ENCODE measurements at regions not wholly inside any gene's neighbourhood (a gene's known extent, or its start where the extent isn't known, plus 50 kb on each side); places are given as distances from the start of the nearest gene placed in this dataset.
A peak's percentile ranks its signal among the peaks of the same experiment; 100 is the strongest.

GRCh38 chr18:67954594-67954993 lies 438.1 kb upstream of the DSEL start:
- DNase-seq = no peak
- H3K27me3 Mint-ChIP-seq (ENCODE audit: unreplicated experiment) = no peaks in the 10 kb centered on the region

GRCh38 chr18:67951137-67951536 lies 434.6 kb upstream of the DSEL start:
- H3K27ac Mint-ChIP-seq (ENCODE audit: unreplicated experiment) = no peak overlapping the region
- DNase-seq = no peak
- no peaks in the 10 kb centered on the region for H3K4me1 Mint-ChIP-seq (ENCODE audit: low read depth, unreplicated experiment)
- H3K36me3 Mint-ChIP-seq (ENCODE audit: unreplicated experiment) = no peaks in the 10 kb centered on the region
- H3K27me3 Mint-ChIP-seq (ENCODE audit: unreplicated experiment) = no peaks in the 10 kb centered on the region
- H3K9me3 Mint-ChIP-seq (ENCODE audit: unreplicated experiment) = no peaks in the 10 kb centered on the region
- no peak overlapping the region for H3K4me3 Mint-ChIP-seq (ENCODE audit: unreplicated experiment)
- TF ChIP-seq, protein P1, sequence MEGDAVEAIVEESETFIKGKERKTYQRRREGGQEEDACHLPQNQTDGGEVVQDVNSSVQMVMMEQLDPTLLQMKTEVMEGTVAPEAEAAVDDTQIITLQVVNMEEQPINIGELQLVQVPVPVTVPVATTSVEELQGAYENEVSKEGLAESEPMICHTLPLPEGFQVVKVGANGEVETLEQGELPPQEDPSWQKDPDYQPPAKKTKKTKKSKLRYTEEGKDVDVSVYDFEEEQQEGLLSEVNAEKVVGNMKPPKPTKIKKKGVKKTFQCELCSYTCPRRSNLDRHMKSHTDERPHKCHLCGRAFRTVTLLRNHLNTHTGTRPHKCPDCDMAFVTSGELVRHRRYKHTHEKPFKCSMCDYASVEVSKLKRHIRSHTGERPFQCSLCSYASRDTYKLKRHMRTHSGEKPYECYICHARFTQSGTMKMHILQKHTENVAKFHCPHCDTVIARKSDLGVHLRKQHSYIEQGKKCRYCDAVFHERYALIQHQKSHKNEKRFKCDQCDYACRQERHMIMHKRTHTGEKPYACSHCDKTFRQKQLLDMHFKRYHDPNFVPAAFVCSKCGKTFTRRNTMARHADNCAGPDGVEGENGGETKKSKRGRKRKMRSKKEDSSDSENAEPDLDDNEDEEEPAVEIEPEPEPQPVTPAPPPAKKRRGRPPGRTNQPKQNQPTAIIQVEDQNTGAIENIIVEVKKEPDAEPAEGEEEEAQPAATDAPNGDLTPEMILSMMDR (IDR thresholded peaks at IDR 0.05; ENCODE audit: partially characterized antibody, unreplicated experiment) = no peak

More at GRCh38 chr18:67954594-67954993, 438.1 kb upstream of the DSEL start:
- Mint-ChIP-seq H3K36me3 (ENCODE audit: unreplicated experiment) (no peaks in the 10 kb centered on the region), H3K27ac (ENCODE audit: unreplicated experiment) (no peak overlapping the region), H3K9me3 (ENCODE audit: unreplicated experiment) (no peaks in the 10 kb centered on the region), H3K4me1 (ENCODE audit: low read depth, unreplicated experiment) (no peaks in the 10 kb centered on the region), H3K4me3 (ENCODE audit: unreplicated experiment) (no peak overlapping the region)
- TF ChIP-seq, protein P1 (IDR thresholded peaks at IDR 0.05; ENCODE audit: partially characterized antibody, unreplicated experiment) = no peak

- Mint-ChIP-seq H3K27me3 (ENCODE audit: unreplicated experiment) (no peaks in the 10 kb centered on the region), H3K9me3 (ENCODE audit: unreplicated experiment) (no peaks in the 10 kb centered on the region), H3K36me3 (ENCODE audit: unreplicated experiment) (no peaks in the 10 kb centered on the region), H3K4me1 (ENCODE audit: low read depth, unreplicated experiment) (peaks cover 7% of the 10 kb centered on the region), H3K27ac (ENCODE audit: unreplicated experiment) (peak overlapping the region; percentile 14), H3K4me3 (ENCODE audit: unreplicated experiment) (no peak overlapping the region)
- DNase-seq = no peak
- TF ChIP-seq, protein P1 (IDR thresholded peaks at IDR 0.05; ENCODE audit: partially characterized antibody, unreplicated experiment) = no peak
These were observed 422.1 kb upstream of the DSEL start for GRCh38 chr18:67938660-67939059.

- H3K27me3 Mint-ChIP-seq (ENCODE audit: unreplicated experiment) = no peaks in the 10 kb centered on the region
- peaks cover 10% of the 10 kb centered on the region for H3K4me1 Mint-ChIP-seq (ENCODE audit: low read depth, unreplicated experiment)
- no peaks in the 10 kb centered on the region for H3K9me3 Mint-ChIP-seq (ENCODE audit: unreplicated experiment)
- DNase-seq = no peak
- TF ChIP-seq, protein P1 (IDR thresholded peaks at IDR 0.05; ENCODE audit: partially characterized antibody, unreplicated experiment) = no peak
- no peak overlapping the region for H3K4me3 Mint-ChIP-seq (ENCODE audit: unreplicated experiment)
- H3K36me3 Mint-ChIP-seq (ENCODE audit: unreplicated experiment) = no peaks in the 10 kb centered on the region
- H3K27ac Mint-ChIP-seq (ENCODE audit: unreplicated experiment) = no peak overlapping the region
These were observed 419.1 kb upstream of the DSEL start for GRCh38 chr18:67935638-67936037.

GRCh38 chr18:67933271-67933670 lies 416.8 kb upstream of the DSEL start:
- DNase-seq = no peak
- Mint-ChIP-seq H3K27ac (ENCODE audit: unreplicated experiment) (no peak overlapping the region), H3K36me3 (ENCODE audit: unreplicated experiment) (no peaks in the 10 kb centered on the region), H3K27me3 (ENCODE audit: unreplicated experiment) (no peaks in the 10 kb centered on the region), H3K9me3 (ENCODE audit: unreplicated experiment) (no peaks in the 10 kb centered on the region), H3K4me1 (ENCODE audit: low read depth, unreplicated experiment) (peaks cover 7% of the 10 kb centered on the region), H3K4me3 (ENCODE audit: unreplicated experiment) (no peak overlapping the region)
- TF ChIP-seq, protein P1 (IDR thresholded peaks at IDR 0.05; ENCODE audit: partially characterized antibody, unreplicated experiment) = no peak

Data from glutamatergic neuron (in vitro differentiated cells).